ENCODE measurements at regions not wholly inside any gene's neighbourhood (a gene's known extent, or its start where the extent isn't known, plus 50 kb on each side); places are given as distances from the start of the nearest gene placed in this dataset.

- no peak for DNase-seq (ENCODE audit: low spot score)
Measured at GRCh38 chr4:44806071-44806470, 79.7 kb upstream of the GNPDA2 start.

GRCh38 chr4:44804301-44804700 lies 77.9 kb upstream of the GNPDA2 start:
- DNase-seq (ENCODE audit: low spot score), result no peak

GRCh38 chr4:44801384-44801783 lies 75.0 kb upstream of the GNPDA2 start:
- no peak for DNase-seq (ENCODE audit: low spot score)

DNA sequence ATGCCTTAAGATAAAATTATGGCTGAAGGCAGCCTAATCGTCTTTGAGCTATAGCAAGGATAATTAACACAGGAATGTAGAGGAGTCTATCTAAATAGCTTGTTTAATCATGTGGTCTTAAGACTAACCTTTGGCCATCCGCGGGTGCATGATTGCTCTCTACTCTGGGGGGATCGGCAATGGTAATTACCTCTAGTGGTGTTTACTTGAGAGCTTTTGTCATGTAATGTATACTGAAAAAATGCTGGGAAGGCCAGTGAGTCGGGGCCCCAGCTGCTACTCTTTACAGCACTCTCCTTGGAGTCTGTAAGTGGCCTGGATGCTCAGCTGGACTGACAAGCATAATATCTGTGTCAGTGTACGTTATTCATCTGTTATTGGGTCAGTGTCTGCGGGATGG lies 65.5 kb upstream of the GNPDA2 start:
- no peak for DNase-seq (ENCODE audit: low spot score)

GRCh38 chr4:44777115-44777514 lies 50.8 kb upstream of the GNPDA2 start:
- DNase-seq (ENCODE audit: low spot score), result no peak

Data from activated CD4-positive, alpha-beta T cell treated with anti-CD3 and anti-CD28 coated beads, Interleukin-2, Interleukin-4, amounts not matched to agents 100 ng/mL and 50 ng/mL, durations not matched to agents 16 hours and 8 hours (primary cell).